GM23338 (cell line): ENCODE measurements at regions not wholly inside any gene's neighbourhood (a gene's known extent, or its start where the extent isn't known, plus 50 kb on each side); places are given as distances from the start of the nearest gene placed in this dataset.

Source experiments
- ATAC-seq: fragments of 200-7000 bp; cut with Tn5 transposase; 3 replicates; pipeline ENCODE4 v1.9.1; 2020
- DNase-seq: peaks from one replicate; pipeline ENCODE4 v3.0.0-alpha.2; 2015; ENCODE audit warnings: low spot score
- H2AFZ ChIP-seq: fragments of 200-600 bp; sonication (generic); 2 replicates; pipeline ENCODE4 v1.8.0; 2016; ENCODE audit warnings: antibody characterized with exemption, mild to moderate bottlenecking, moderate library complexity
- H3F3A ChIP-seq: fragments of 200-600 bp; sonication (generic); replicated peaks from 2 replicates; pipeline ENCODE4 v1.8.0; 2017; ENCODE audit warnings: antibody characterized with exemption, mixed run types, low read depth
- H3K27ac ChIP-seq: fragments of 200-600 bp; sonication (generic); 2 replicates; pipeline ENCODE4 v1.6.1; 2016; ENCODE audit warnings: low read depth
- H3K27me3 ChIP-seq: fragments of 200-600 bp; sonication (generic); 2 replicates; pipeline ENCODE4 v1.8.0; 2016; ENCODE audit warnings: mild to moderate bottlenecking, mixed run types, moderate library complexity; ENCODE audit not compliant: insufficient read depth
- H3K36me3 ChIP-seq: fragments of 200-600 bp; sonication (generic); 2 replicates; pipeline ENCODE4 v1.8.0; 2016; ENCODE audit warnings: mild to moderate bottlenecking; ENCODE audit not compliant: insufficient read depth
- H3K4me1 ChIP-seq: fragments of 200-600 bp; sonication (generic); 2 replicates; pipeline ENCODE4 v1.8.0; 2016; ENCODE audit warnings: mild to moderate bottlenecking, moderate library complexity; ENCODE audit not compliant: insufficient read depth
- H3K4me2 ChIP-seq: fragments of 200-600 bp; sonication (generic); 2 replicates; pipeline ENCODE4 v1.7.1; 2017; ENCODE audit warnings: mixed run types
- H3K4me3 ChIP-seq: fragments of 200-600 bp; sonication (generic); 2 replicates; pipeline ENCODE4 v1.6.1; 2016; ENCODE audit warnings: mixed run types
- H3K79me2 ChIP-seq: fragments of 200-600 bp; sonication (generic); replicated peaks from 2 replicates; pipeline ENCODE4 v1.8.0; 2017; ENCODE audit warnings: mild to moderate bottlenecking; ENCODE audit not compliant: insufficient read depth
- H3K9me2 ChIP-seq: fragments of 200-600 bp; sonication (generic); 2 replicates; pipeline ENCODE4 v1.8.0; 2017; ENCODE audit not compliant: insufficient read depth
- H4K20me1 ChIP-seq: fragments of 200-600 bp; sonication (generic); replicated peaks from 2 replicates; pipeline ENCODE4 v1.8.0; 2017; ENCODE audit warnings: mild to moderate bottlenecking; ENCODE audit not compliant: insufficient read depth
- H3K27ac Mint-ChIP-seq: 2 replicates; pipeline ENCODE4 v1.8.0; 2020; ENCODE audit warnings: inconsistent platforms, mild to moderate bottlenecking, moderate library complexity, mixed read lengths
- H3K27me3 Mint-ChIP-seq: 3 replicates; pipeline ENCODE4 v1.8.0; 2022; ENCODE audit warnings: low read depth, mild to moderate bottlenecking, moderate library complexity, mixed read lengths, inconsistent platforms; ENCODE audit not compliant: insufficient read depth, poor library complexity
- H3K36me3 Mint-ChIP-seq: 3 replicates; pipeline ENCODE4 v1.8.0; 2021; ENCODE audit warnings: low read depth, mild to moderate bottlenecking, inconsistent platforms, moderate library complexity, mixed read lengths
- H3K4me1 Mint-ChIP-seq: 3 replicates; pipeline ENCODE4 v1.8.0; 2020; ENCODE audit warnings: mild to moderate bottlenecking, inconsistent platforms, mixed read lengths
- H3K4me3 Mint-ChIP-seq: 3 replicates; pipeline ENCODE4 v1.8.0; 2021; ENCODE audit warnings: moderate library complexity, mild to moderate bottlenecking, inconsistent platforms, mixed read lengths
- H3K9me3 Mint-ChIP-seq: 3 replicates; pipeline ENCODE4 v1.8.0; 2020; ENCODE audit warnings: moderate library complexity, mild to moderate bottlenecking, inconsistent platforms, mixed read lengths
- CREB1 ChIP-seq: fragments of 250-450 bp; sonication (Bioruptor Pico); IDR thresholded peaks from 2 replicates; pipeline ENCODE4 v1.5.0; 2020; ENCODE audit warnings: low read depth, mild to moderate bottlenecking, moderate library complexity
- JUNB ChIP-seq: IDR thresholded peaks from one replicate; pipeline ENCODE4 v1.6.1; 2016; ENCODE audit warnings: antibody characterized with exemption; ENCODE audit not compliant: unreplicated experiment
- POLR2AphosphoS5 ChIP-seq: IDR thresholded peaks from 2 replicates; pipeline ENCODE4 v1.6.1; 2016; ENCODE audit warnings: antibody characterized with exemption, low read depth
- ZNF114 ChIP-seq: fragments of 250-450 bp; sonication (Bioruptor Pico); IDR thresholded peaks from 2 replicates; pipeline ENCODE4 v1.5.0; 2020; ENCODE audit warnings: mild to moderate bottlenecking, moderate library complexity
- ZNF331 ChIP-seq: fragments of 250-450 bp; sonication (Bioruptor Pico); IDR thresholded peaks from 2 replicates; pipeline ENCODE4 v1.5.0; 2020; ENCODE audit warnings: low read depth, mild to moderate bottlenecking, moderate library complexity
- TF ChIP-seq, protein P1 (sequence below): IDR thresholded peaks from one replicate; pipeline ENCODE4 v1.6.1; 2018; ENCODE audit warnings: antibody characterized with exemption; ENCODE audit not compliant: unreplicated experiment
- TF ChIP-seq, protein P2 (sequence below), 2 experiments: fragments of 200-600 bp in 1 of 2; sonication (generic) in 1 of 2; conservative IDR thresholded peaks; 2 replicates each; pipeline versions ENCODE4 v1.5.1 to v1.6.1; 2016 to 2017; ENCODE audit warnings: antibody characterized with exemption in 2 of 2, low read depth in 2 of 2, mild to moderate bottlenecking in 2 of 2, moderate library complexity in 1 of 2

DNA sequence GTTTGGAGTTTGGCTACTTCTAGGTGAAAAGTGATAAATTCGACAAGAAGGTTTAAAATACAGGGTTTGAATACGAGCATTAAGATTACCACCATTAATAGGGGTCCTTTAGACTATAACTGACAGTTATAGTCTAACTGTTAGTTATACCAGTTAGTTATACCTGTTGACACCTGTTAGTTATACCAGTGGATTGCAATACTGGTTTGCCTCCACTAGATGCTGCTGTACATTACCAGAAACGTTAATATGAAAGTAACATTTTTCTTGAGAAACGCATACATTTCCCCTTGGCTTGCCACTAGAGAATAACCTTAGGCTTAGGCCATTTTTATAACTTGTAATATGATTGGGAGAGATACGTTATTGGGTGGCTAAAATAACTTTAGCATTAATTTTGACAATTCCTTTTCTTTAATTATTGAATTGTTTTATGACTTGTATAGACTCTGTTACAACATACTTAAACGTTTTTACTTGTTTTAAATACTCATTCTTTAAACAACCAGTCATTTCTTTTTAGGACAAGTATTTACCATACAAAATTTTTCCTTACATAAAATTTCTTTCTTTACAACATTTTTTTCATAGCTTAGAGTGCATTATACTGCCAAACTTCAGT lies 911.2 kb downstream of the FSTL5 start:
- Histone ChIP-seq H3K4me3 (no peak overlapping the region), H3F3A (no peaks in the 10 kb centered on the region), H2AFZ (no peak overlapping the region), H3K9me2 (no peaks in the 10 kb centered on the region; the same call in 1 of the 2 replicates), H3K79me2 (no peaks in the 10 kb centered on the region), H3K4me1 (no peaks in the 10 kb centered on the region), H3K27ac (no peak overlapping the region), H4K20me1 (no peaks in the 10 kb centered on the region), H3K27me3 (no peaks in the 10 kb centered on the region), H3K4me2 (no peak overlapping the region), H3K36me3 (peaks cover 14% of the 10 kb centered on the region)
- no peak overlapping the region for H3K4me3 Mint-ChIP-seq
- H3K9me3 Mint-ChIP-seq = peaks cover 82% of the 10 kb centered on the region
- no peaks in the 10 kb centered on the region for H3K4me1 Mint-ChIP-seq
- no peak for ATAC-seq
- H3K27ac Mint-ChIP-seq = no peak overlapping the region
- DNase-seq = peak; percentile 35
- H3K27me3 Mint-ChIP-seq = no peaks in the 10 kb centered on the region
- TF ChIP-seq CREB1 (CRISPR knock-in tag) (no peak), POLR2AphosphoS5 (no peak), JUNB (no peak)
- TF ChIP-seq, protein P1, sequence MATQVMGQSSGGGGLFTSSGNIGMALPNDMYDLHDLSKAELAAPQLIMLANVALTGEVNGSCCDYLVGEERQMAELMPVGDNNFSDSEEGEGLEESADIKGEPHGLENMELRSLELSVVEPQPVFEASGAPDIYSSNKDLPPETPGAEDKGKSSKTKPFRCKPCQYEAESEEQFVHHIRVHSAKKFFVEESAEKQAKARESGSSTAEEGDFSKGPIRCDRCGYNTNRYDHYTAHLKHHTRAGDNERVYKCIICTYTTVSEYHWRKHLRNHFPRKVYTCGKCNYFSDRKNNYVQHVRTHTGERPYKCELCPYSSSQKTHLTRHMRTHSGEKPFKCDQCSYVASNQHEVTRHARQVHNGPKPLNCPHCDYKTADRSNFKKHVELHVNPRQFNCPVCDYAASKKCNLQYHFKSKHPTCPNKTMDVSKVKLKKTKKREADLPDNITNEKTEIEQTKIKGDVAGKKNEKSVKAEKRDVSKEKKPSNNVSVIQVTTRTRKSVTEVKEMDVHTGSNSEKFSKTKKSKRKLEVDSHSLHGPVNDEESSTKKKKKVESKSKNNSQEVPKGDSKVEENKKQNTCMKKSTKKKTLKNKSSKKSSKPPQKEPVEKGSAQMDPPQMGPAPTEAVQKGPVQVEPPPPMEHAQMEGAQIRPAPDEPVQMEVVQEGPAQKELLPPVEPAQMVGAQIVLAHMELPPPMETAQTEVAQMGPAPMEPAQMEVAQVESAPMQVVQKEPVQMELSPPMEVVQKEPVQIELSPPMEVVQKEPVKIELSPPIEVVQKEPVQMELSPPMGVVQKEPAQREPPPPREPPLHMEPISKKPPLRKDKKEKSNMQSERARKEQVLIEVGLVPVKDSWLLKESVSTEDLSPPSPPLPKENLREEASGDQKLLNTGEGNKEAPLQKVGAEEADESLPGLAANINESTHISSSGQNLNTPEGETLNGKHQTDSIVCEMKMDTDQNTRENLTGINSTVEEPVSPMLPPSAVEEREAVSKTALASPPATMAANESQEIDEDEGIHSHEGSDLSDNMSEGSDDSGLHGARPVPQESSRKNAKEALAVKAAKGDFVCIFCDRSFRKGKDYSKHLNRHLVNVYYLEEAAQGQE = no peak
- TF ChIP-seq, protein P2, sequence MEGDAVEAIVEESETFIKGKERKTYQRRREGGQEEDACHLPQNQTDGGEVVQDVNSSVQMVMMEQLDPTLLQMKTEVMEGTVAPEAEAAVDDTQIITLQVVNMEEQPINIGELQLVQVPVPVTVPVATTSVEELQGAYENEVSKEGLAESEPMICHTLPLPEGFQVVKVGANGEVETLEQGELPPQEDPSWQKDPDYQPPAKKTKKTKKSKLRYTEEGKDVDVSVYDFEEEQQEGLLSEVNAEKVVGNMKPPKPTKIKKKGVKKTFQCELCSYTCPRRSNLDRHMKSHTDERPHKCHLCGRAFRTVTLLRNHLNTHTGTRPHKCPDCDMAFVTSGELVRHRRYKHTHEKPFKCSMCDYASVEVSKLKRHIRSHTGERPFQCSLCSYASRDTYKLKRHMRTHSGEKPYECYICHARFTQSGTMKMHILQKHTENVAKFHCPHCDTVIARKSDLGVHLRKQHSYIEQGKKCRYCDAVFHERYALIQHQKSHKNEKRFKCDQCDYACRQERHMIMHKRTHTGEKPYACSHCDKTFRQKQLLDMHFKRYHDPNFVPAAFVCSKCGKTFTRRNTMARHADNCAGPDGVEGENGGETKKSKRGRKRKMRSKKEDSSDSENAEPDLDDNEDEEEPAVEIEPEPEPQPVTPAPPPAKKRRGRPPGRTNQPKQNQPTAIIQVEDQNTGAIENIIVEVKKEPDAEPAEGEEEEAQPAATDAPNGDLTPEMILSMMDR (conservative IDR thresholded peaks at IDR 0.05; ENCODE audit: low read depth in 2 of 2) = peak; percentile 66 to 77
- H3K36me3 Mint-ChIP-seq = peaks cover 55% of the 10 kb centered on the region

DNA sequence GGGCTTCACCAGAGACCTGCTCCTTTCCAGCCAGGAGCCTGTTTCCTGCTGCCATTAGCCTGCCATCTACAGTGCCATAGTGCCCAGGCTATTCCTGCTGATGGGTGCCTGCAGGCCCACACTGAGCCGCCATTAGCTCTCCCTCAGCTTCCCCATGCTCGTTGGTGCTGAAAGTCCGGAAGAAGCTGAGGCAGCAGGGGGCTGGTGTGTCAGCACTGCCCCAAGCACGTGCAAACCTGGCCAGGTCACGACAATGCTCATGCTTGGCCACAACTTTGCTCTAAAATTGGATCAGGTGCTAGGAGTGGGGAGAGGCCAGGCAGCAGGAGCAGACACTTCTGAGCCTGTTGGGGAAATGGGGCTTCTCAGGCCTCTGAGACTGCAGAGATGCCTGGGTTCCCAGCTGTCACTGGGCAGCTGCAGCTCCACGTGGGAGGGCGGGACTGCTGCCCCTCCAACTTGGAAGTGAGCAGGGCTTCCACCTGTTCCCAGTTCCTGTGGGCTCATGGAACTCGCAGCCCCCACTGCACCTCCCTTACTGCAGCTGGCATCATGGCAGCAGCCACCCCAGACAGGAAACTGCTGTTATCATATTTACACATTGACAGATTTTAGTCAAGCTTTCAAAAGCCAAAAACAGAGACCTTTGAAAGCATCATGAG lies 913.9 kb downstream of the FSTL5 start:
- Histone ChIP-seq H4K20me1 (no peaks in the 10 kb centered on the region), H3K9me2 (peaks cover 4% of the 10 kb centered on the region; the same call in 1 of the 2 replicates), H2AFZ (no peak overlapping the region), H3F3A (no peaks in the 10 kb centered on the region), H3K27me3 (no peaks in the 10 kb centered on the region), H3K4me1 (no peaks in the 10 kb centered on the region), H3K79me2 (no peaks in the 10 kb centered on the region), H3K36me3 (no peaks in the 10 kb centered on the region), H3K27ac (no peak overlapping the region), H3K4me2 (no peak overlapping the region), H3K4me3 (no peak overlapping the region)
- Mint-ChIP-seq H3K36me3 (peaks cover 33% of the 10 kb centered on the region), H3K27me3 (no peaks in the 10 kb centered on the region), H3K4me3 (no peak overlapping the region), H3K27ac (no peak overlapping the region), H3K9me3 (peaks cover 57% of the 10 kb centered on the region), H3K4me1 (no peaks in the 10 kb centered on the region)
- DNase-seq (no peak), ATAC-seq (no peak)
- TF ChIP-seq, protein P2 (conservative IDR thresholded peaks at IDR 0.05; ENCODE audit: low read depth in 2 of 2) = no peak
- TF ChIP-seq ZNF114 (CRISPR knock-in tag) (no peak), ZNF331 (CRISPR knock-in tag) (no peak), POLR2AphosphoS5 (no peak)
